GM18873 (cell line): ENCODE measurements at regions not wholly inside any gene's neighbourhood (a gene's known extent, or its start where the extent isn't known, plus 50 kb on each side); places are given as distances from the start of the nearest gene placed in this dataset.
A peak's percentile ranks its signal among the peaks of the same experiment; 100 is the strongest.

ENCODE experiments used
- ATAC-seq: cut with Tn5 transposase; IDR thresholded peaks from one replicate; pipeline ENCODE4 v1.9.1; 2021; ENCODE audit warnings: mild to moderate bottlenecking, moderate library complexity, moderate number of reproducible peaks; ENCODE audit not compliant: unreplicated experiment, low FRiP score

- ATAC-seq: no peak
Measured at GRCh38 chr2:75288760-75289159, 89.4 kb upstream of the TACR1 start.

- ATAC-seq: peak; percentile 65
Measured at GRCh38 chr2:75287624-75288316, 88.5 kb upstream of the TACR1 start.

- ATAC-seq: no peak
Measured at GRCh38 chr2:75284345-75284744, 85.0 kb upstream of the TACR1 start.

- no peak for ATAC-seq
Measured at GRCh38 chr2:75278821-75279379, 79.6 kb upstream of the TACR1 start.

GRCh38 chr2:75278314-75278713, 79.0 kb upstream of the TACR1 start:
- ATAC-seq: no peak

- no peak for ATAC-seq
Measured at GRCh38 chr2:75277111-75277510, 77.8 kb upstream of the TACR1 start.

- no peak for ATAC-seq
Measured at GRCh38 chr2:75276093-75277029, 77.0 kb upstream of the TACR1 start.

- ATAC-seq: no peak
Measured at GRCh38 chr2:75274936-75275335, 75.6 kb upstream of the TACR1 start.

GRCh38 chr2:75268112-75268511, 68.8 kb upstream of the TACR1 start:
- no peak for ATAC-seq

GRCh38 chr2:75261923-75262322, 62.6 kb upstream of the TACR1 start:
- ATAC-seq: no peak

GRCh38 chr2:75260946-75261345, 61.6 kb upstream of the TACR1 start:
- ATAC-seq: no peak

GRCh38 chr2:75258620-75259019, 59.3 kb upstream of the TACR1 start:
- no peak for ATAC-seq

GRCh38 chr2:75256485-75256884, 57.2 kb upstream of the TACR1 start:
- no peak for ATAC-seq

- ATAC-seq: no peak
Measured at GRCh38 chr2:75253526-75253925, 54.2 kb upstream of the TACR1 start.

- no peak for ATAC-seq
Measured at GRCh38 chr2:75251896-75252295, 52.6 kb upstream of the TACR1 start.
